ENCODE measurements at regions not wholly inside any gene's neighbourhood (a gene's known extent, or its start where the extent isn't known, plus 50 kb on each side); places are given as distances from the start of the nearest gene placed in this dataset.

DNA sequence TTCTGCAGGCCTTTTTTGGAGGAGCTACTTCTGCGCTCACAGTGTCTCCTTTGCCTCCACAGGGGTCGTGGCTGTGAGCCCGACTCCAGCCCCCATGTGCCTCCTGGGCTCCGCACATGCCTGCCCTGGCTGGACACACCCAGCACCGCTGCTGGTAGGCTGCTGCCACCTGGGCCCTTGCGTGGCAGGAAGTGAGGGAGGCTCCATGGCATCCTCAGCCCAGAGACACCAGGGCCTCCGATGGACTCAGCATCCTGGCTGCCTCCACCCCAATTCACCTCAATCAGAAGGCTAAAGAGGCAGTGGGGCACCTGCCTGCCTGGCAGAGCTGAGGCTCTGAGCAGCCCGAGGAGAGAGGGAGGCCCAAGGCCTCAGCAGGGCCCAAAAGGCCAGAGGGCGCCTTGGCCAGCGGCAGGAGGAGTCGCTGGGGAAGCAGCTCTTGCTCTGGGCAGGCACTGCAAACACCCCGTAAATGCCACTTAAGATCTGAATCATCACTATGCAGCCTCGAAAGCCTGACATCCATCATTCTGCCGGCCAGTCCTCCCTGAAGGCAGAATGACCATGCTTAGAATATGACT, 68.3 kb upstream of the OTOS start:
- intact Hi-C loops (cut with micrococcal nuclease): no loop called here

DNA sequence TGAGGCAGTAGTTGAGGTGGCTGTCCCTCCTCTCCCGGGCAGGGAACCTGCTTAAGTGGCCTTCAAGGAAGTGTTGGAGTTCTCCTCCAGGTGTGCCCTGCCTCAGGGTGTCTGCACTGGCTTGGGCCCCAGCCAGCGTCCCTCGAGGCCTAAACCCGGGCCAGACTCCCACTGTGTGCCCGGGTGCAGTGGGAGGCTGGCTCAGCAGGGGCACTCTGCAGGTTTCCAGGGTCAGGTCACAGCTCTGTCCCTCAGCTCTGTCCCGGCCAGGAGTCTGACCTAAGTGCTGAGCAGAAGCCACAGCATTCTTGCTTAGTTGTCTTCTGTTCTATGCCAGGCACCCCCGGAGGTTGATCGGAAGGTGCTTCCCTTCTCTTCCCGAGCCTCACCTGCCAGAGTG, 69.0 kb upstream of the OTOS start:
- intact Hi-C loops (cut with micrococcal nuclease): no loop called here

DNA sequence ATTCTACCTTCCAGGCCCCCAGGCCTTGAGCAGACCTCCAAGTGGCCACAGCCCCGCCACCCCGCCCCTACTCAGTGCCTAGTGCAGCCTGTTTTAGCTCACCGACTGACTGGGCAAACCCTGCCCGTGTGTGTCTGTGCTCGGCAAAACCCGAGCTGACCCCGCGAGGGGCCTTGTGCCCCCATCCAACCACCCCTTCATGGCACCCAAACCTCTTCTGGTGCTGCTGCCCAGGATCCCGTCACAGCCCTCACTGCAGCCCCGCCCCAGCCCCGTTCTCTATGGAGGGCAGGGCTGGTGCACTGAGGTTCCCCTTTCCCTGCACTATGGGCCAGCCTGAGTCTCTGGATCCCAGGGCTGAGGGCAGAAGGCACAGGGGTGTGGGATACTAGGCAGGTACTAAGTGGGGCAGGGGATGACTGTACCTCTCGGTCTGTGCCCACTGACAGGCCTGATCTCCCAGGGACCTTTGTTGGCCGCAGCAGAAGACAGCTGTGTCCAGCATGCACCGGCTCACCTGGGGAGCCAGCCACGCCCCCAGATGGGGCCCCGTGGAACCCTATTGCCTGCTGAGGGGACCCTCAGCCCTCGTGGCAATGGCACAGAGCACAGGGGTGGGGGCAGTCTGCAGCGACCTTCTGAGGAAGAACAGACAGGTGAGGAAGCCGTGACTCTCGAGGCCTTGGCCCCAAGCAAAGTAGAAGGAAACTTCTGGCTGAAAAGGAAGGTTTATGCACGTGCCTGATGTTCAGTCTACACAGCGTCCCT, 69.9 kb upstream of the OTOS start:
- intact Hi-C loops (cut with micrococcal nuclease): no loop called here

DNA sequence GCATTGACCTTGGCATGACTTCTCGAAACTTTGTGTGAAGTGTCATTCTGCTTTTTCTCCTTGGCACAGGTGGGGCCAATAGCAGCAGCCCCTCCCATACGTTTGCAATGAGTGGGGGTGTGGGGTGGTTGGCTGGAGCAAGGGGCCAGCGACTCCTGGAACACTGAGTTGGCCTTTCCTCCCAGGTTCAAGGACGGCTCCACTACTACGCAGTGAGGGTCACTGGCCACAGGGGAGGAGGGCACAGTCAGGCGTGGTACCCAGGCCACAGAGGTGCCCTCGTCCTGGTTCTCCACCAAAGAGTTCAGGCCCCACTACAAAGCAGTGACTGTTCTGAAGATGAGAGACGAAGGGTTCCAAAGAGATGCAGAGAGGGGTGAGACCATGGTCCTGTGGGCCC, 70.6 kb upstream of the OTOS start:
- intact Hi-C loops (cut with micrococcal nuclease): no loop called here

DNA sequence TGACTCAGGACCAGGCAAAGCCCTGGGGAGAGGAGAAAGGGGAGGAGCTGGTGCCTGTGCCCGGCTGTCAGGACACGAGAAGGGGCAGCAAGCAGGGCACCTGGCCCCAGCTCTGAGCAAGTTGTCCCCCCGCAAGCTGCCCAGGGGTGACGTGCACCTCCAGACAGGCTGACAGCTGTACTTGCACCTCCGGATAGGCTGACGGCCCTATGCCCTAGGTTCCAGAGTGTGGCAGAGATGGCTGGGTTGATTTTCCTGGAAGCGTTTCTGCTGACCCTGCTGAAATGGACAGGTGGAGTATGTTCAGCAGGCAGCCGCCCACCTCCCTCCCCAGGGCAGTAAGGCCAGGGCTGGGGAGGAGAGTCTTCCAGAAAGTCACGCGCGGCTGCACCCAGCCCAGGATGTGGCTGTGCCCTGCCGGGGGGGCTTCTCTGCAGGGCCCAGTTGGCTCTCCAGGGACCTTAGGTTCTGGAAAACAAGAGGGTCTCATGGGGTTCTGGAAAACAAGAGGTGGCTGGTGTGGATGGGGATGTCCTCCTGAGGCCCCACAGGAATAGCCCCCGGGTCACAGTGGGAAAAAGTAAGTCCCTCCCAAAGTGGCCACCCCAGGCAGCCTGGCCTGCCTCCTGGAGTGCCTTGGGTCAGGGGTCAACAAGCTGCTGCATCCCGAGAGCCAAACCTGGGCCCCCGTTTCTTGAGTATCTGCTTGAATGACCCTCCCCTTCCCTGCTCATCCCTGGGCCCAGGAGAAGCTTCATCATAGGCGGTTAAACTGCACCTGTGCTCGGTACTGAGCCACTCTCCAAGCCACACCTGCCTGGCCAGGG, 71.4 kb upstream of the OTOS start:
- intact Hi-C loops (cut with micrococcal nuclease): no loop called here

DNA sequence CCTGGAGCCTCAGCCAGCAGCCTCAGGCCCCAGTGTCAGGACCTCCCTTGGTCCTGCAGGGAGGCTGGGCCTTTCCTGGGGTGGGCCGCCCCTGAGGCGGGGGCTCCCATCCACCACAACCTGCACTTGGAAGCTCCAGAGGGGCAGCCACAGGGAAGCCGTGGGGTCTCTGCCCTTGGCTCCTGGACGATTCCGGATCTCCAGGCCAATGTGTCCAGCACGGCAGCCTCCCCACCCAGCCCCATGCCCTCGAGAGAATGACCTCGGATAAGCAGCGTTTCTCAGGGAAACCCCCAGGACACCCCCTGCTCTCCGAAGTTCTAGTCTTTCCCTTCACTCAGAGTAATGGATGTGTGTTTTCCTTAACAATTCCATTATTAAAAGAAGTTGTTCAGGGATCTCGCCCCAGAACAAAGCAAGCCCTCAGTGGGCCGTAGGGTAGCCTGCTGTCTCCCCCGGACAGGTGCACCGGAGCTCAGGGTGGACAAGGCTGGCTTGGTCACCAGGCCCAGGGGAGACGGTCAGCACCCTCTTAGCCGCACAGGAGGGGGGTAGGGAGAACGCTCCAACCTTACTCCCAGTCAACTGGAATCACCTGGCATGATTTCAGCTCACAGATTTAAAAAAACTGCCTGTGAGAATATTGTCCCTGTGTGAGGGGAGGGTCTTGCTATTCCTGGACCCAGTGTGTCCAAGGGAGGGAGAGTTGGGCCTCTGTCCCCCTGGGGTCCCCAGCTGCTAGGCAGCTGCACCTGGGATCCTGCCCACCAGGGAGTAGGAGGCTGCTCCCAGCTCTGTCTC, 72.2 kb upstream of the OTOS start:
- intact Hi-C loops (cut with micrococcal nuclease): no loop called here

DNA sequence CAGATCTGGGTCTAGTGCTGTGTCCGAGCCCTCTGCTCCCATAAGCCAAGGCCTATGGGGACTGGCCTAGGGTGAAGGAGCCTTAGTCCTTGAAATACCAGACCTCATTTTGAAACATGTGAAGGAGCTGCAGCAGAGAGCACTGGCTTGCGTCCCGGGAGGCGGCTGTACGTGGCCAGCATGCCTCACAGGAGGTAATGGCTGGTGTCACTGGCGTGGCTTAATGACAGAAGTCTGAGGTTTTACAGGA, 72.7 kb upstream of the OTOS start:
- intact Hi-C loops (cut with micrococcal nuclease): no loop called here

DNA sequence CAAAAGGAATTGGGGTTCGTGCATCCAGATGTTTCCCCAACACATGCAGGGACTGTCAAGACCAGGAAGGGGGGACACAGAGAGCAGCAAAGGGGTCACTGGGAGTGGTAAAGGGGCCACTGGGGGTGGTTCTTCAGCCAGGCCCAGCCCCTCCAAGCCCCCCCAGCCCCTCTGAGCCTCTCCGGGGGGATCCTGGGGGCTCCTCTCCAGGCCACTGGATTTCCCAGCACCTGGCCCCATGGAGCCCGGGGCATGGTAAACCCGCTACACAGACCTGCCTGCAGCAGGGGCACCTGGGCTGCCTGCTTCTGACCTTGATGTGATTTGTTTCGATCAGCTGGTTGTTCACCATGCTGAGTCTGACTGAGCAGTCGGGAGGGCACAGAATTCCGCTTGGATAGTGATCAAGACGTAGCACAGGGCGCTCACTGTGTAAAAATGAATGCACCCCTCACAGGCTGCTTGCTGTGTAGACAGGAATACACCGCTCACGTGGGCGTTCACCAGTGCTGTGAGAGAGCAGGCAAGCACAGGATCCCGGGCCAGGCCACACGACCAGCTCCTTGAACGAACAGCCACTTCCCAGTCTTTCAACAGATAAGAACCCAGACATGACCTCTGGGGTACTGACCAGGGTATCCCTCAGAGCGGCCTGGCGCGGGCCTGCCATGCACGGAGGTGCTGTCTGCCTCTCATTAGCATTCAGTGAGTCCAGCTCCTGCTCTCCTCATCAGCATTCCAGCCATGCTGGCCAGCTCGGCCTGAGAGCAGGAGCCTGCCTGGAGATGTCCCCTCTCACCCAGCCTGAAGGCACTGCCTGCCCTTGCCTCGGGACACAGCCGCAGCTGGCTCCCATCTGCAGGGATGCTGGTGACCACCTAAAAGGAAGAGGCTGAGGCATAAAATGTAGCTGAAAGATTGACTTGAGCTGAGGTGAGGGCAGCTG, 73.3 kb upstream of the OTOS start:
- intact Hi-C loops (cut with micrococcal nuclease): no loop called here

DNA sequence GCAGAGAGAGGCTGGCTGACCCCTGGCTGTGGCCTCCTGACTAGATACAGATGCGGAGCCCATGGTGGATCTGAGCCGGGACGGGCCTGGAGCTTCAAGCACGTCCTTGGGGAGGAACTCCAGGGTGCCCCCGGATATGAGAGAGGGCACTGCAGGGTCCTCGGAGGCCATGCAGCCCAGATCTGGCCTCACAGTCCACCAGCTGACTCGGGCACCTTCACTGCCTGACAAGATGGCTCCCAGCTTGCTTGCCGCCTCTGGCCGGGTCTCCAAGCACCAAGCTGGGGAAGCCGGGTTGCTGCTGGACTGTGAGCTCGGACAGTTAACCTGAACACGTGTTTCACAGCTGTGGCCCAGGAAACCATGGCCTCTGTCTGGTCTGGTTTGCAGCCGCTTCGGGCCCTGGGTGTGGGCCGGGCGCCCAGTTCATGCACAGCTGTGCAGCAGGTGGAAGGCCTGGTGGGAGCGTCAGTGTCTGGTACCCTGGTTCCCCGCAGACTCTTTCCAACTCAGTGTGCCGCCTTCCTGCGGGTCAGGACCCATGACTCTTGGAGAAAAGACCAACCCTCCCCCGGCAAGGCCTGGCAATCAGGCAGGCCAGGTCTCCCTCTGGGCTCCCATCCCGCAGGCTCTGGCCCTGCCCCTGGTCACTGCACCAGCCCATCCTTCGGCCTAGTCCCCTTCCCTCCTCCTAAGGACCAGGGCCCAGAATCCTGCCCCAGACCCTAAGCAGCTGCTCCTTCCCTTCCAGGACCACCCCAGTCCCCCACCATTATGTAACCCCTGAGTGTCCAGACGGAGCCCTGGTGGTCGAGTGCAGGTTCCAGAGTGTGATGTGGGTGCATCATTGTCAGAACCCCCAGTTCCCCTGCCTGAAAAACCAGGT, 74.6 kb upstream of the OTOS start:
- intact Hi-C loops (cut with micrococcal nuclease): no loop called here

DNA sequence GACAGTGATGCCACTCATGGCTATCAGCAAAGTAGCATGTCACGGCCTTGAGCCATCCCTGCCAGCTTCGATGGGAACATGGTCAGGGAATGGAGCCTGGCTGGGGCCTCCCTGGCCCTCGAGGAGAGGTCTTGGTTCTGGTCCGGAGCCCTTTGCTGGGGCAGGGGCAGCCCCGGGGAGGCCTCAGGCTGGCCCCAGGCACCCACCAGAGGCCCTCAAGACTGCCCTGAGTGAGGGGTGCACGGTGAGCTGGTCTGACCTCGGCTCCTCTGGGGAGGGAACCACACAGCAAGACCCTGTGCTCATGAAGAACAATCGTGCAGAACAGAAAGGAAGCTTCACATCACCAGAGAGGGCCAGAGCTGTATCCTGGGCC, 75.2 kb upstream of the OTOS start:
- intact Hi-C loops (cut with micrococcal nuclease): no loop called here

DNA sequence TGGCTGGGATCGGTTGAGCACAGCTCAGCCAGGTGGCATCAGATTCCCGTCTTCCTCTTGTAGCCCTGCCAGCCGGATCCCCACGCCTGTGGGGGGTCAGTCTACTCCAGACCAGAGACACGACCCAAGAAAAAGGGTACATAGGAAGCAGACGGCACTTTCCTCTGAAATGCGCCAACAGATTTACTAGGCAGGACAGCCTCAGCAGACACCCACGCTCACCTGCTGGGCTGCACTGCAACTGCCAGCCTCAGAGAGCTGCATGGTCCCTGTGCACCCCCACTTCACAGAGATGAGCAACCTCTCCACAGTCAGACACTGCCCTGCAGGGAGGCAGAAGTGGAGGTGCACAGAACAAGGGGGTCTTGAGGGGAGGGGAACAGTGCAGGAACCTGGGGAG, 75.7 kb upstream of the OTOS start:
- intact Hi-C loops (cut with micrococcal nuclease): no loop called here

DNA sequence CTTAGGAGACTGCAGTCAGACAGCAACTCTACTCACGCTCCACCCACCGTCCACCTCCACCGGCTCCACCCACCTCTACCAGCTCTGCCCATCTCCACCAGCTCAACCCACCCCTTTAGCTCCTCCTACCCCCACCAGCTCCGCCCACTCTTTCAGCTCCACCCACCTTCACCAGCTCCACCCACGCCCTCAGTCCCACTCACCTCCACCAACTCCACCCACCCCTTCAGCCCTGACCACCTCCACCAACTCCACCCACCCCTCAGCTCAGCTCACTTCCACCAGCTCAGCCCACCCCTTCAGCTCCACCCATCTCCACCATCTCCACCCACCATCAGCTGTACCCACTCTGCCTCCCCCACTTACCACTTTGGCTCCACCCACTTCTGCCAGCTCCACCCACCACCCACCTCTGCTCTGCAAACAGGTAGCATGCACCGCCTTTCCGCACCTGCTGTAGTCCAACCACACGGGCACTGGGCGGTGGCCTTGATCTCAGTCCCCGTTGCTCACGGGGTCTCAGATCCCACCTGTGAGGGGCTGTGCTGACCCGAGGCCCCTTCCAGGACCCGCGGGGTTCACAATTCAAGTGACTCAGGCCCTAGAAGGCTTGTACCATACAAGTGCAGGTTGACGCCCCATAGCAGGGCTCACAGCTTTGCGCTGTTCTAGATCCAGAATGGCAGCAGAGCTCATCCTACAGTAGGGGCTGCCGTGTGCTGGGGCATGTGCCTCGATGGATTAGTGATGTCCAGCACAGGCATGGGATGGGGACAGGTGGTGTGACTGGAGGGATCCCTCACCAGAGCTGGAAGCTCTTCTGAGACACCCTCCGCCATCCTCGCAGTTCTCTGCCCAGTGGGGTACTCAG, 77.2 kb upstream of the OTOS start:
- intact Hi-C loops (cut with micrococcal nuclease): no loop called here

DNA sequence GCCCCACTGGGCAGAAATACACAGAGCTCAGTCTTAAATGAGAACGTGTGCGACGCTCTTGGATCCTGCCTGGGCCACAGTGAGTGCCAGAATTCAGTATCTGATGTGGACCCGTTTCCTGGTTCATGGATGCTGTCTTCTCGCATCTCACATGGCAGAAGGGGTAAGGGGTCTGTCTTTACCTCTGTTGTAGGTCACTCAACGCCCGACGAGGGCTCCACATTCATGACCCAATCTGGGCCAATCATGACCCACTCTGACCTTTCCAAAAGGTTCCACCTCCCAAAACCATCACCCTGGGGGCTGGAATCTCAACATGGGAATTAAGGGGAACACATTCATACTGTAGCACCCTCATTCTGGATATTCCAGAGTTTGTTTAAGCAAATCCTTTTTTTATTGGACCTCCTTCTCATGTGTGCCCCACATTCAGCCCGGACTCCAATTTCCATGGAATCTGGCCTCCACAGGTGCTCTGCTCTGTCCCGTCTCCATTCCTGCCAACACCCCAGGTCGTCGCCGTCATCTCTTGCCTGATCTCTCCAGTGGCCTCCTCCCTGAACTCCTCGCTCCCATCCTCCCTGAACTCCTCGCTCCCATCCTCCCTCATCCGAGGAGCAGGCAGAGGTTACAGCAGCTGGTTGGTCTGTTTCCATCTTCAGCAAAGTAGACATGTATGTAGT, 78.9 kb upstream of the OTOS start:
- intact Hi-C loops (cut with micrococcal nuclease): no loop called here

DNA sequence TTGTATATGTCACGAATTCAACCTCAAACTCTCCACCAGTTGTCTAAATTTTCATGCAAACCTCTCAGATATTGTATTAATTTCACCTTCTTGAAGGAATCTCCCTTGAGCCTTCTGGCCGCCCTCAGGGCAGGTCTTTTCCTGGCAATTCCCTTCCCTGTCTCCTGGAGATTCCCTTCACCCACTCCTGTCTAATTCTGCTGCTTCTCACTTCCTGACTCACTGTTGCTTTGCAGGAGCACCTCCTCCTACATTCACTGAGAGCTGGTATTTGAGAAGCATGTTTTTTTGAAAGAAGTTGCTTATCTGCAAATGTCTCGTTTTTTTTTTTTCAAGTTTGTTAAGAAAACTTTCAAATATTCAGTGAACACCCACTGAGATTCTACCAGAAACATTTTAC, 79.9 kb upstream of the OTOS start:
- intact Hi-C loops (cut with micrococcal nuclease): no loop called here

DNA sequence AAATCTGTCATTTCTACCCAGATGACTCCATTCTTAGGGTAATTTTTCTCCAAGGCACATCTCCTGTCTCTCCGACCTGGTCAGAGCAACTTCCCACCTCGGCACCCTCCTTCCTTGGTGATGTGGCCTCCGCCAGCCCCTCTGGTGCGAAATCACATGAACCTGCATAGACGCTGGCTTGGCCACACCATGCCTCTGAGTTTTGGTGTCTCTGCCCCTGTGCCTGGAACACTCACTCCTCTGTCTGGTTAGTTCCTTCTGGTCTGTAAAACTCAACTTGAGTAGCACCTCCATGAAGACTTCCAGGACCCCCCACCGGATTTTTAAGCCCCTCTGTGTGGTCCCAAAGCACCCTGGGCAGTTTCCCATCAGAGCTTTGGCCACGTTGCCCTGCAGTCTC, 83.2 kb upstream of the OTOS start:
- intact Hi-C loops (cut with micrococcal nuclease): no loop called here

DNA sequence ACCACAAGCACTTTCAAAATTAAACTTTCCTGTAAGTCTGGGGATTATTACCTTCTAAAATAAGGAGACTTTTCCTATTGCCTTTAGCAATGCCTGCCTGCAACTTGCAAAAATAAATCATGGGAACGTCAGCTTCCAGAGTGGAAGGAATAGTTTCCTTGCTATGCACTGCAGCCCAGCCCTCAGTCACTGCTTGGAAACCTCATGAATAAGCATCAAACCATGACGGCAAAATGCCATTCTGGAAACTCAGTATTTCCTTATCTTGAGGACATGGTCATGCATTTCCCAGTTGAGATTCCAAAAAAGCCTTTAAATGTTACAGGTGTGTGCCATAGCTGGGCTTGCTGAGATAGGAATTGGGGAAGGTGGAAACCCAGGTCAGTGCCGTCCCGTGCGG, 84.2 kb upstream of the OTOS start:
- intact Hi-C loops (cut with micrococcal nuclease): no loop called here

DNA sequence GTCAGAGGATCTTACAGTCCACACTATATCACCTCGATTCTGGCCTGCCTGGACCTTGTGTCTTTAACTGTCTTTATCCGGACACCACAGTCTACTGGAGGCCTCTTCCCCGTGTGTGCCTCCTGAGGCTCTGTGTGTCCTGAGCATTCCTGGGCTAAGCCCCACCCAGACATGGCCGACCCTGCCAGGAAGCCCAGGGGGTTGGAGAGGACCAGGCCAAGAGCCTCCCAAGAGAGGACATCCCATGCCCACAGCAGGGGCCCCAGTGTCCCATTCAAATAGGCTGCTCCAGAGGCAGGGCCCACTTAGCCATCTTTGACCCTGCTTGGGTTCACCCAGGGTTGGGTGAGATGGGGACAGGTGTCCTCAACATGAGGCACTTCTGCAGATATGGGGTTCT, 84.7 kb upstream of the OTOS start:
- intact Hi-C loops (cut with micrococcal nuclease): no loop called here

DNA sequence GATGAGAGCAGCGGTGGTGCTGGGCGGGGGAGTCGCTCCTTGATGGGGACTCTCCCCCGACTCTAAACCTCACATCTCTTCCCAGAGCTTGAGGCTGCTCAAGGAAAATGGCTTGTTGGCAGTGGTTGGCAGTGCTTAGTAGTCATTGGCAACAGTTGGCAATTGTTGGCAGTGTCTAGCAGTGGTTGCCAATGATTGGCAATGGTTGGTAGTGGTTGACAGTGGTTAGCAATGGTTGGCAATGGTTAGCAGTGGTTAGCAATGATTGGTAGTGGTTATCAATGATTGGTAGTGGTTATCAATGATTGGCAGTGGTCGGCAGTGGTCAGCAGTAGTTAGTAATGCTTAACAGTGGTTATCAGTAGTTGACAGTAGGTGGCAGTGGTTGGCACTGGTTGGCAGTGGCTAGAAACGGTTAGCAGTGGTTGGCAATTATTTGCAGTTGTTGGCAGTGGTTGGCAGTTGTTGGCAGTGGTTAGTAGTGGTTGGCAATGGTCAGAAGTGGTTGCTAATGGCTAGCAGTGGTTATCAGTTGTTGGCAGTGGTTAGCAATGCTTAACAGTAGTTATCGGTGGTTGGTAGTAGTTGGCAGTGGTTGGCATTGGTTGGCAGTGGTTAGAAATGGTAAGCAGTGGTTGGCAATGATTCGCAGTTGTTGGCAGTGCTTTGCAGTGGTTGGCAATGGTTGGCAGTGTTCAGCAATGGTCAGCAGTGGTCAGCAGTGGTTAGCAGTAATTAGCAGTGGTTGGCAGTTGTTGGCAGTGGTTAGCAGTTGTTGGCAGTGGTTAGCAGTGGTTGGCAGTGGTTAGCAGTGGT, 85.4 kb upstream of the OTOS start:
- intact Hi-C loops (cut with micrococcal nuclease): no loop called here
